GM12878 (cell line): ENCODE measurements at regions not wholly inside any gene's neighbourhood (a gene's known extent, or its start where the extent isn't known, plus 50 kb on each side); places are given as distances from the start of the nearest gene placed in this dataset.

Experiments
- ATAC-seq: fragments of 200-7000 bp; cut with Tn5 transposase; 3 replicates; pipeline ENCODE4 v1.9.1; 2020; ENCODE audit warnings: mild to moderate bottlenecking, moderate library complexity
- BruUV-seq: library from RNA; stranded (reverse); fragments of 400-500 nt; replicated peaks from 2 replicates; lab custom pipeline; 2021; lab: Mats Ljungman, UMichigan
- CTCF ChIA-PET: fragments of 300-600 bp; sonication (Branson Sonifier 250); formaldehyde crosslinking; extraction: SDS; loops from one replicate; lab custom pipeline; 2021; ENCODE audit warnings: inconsistent platforms; lab: Yijun Ruan, JAX
- POLR2A ChIA-PET: fragments of 350-600 bp; formaldehyde crosslinking; extraction: SDS; loops from one replicate; lab custom pipeline; 2021; ENCODE audit warnings: inconsistent platforms; lab: Charles Lee
- RAD21 ChIA-PET: fragments of 300-600 bp; sonication (Branson Sonifier 250); formaldehyde crosslinking; loops from one replicate; lab custom pipeline; 2023; ENCODE audit warnings: antibody characterized with exemption; ENCODE audit not compliant: unreplicated experiment; lab: Charles Lee
- SMC1A ChIA-PET: fragments of 300-600 bp; sonication (Branson Sonifier 250); formaldehyde crosslinking; loops from one replicate; lab custom pipeline; 2023; ENCODE audit not compliant: unreplicated experiment, uncharacterized antibody; lab: Charles Lee
- DNase-seq: peaks from one replicate; pipeline ENCODE4 v3.0.0-alpha.2; 2011; ENCODE audit warnings: low read depth, low spot score
- FAIRE-seq: peaks from 3 replicates; lab custom pipeline; 2011; peaks lifted over from hg19 to GRCh38; lab: Jason Lieb, UNC
- H2AFZ ChIP-seq: 2 replicates; pipeline ENCODE4 v1.6.0; 2011; ENCODE audit warnings: low read depth, low read length, control low read depth; ENCODE audit not compliant: control insufficient read depth
- H3K27ac ChIP-seq: 2 replicates; pipeline ENCODE4 v1.5.1; 2011; ENCODE audit warnings: control low read depth; ENCODE audit not compliant: control insufficient read depth, insufficient read depth
- H3K27me3 ChIP-seq, 2 experiments: replicated peaks in 1 of 2; 2 replicates each; pipeline versions ENCODE4 v1.6.0 to v1.6.1; 2011; ENCODE audit warnings: low read length in 1 of 2; ENCODE audit not compliant: control insufficient read depth in 2 of 2, insufficient read depth in 2 of 2
- H3K36me3 ChIP-seq, 2 experiments: 2 replicates each; pipeline ENCODE4 v1.5.1; 2011; ENCODE audit warnings: low read length in 1 of 2; ENCODE audit not compliant: control insufficient read depth in 2 of 2, insufficient read depth in 2 of 2
- H3K4me1 ChIP-seq: 2 replicates; pipeline ENCODE4 v1.6.1; 2011; ENCODE audit warnings: mild to moderate bottlenecking, low read length, moderate library complexity, mixed read lengths; ENCODE audit not compliant: control insufficient read depth, insufficient read depth
- H3K4me2 ChIP-seq: 2 replicates; pipeline ENCODE4 v1.6.0; 2011; ENCODE audit warnings: control low read depth; ENCODE audit not compliant: control insufficient read depth, insufficient read depth
- H3K4me3 ChIP-seq: fragments of 200-600 bp; sonication (generic); 2 replicates; pipeline ENCODE4 v1.5.1; 2016
- H3K79me2 ChIP-seq: 2 replicates; pipeline ENCODE4 v1.6.0; 2011; ENCODE audit warnings: low read length; ENCODE audit not compliant: control insufficient read depth, insufficient read depth
- H3K9ac ChIP-seq: 2 replicates; pipeline ENCODE4 v1.8.0; 2011; ENCODE audit warnings: low read length, control low read depth, mixed read lengths; ENCODE audit not compliant: control insufficient read depth, insufficient read depth
- H3K9me3 ChIP-seq: replicated peaks from 3 replicates; pipeline ENCODE4 v1.5.1; 2011; ENCODE audit warnings: mild to moderate bottlenecking, low read length; ENCODE audit not compliant: control insufficient read depth, insufficient read depth
- H4K20me1 ChIP-seq: 2 replicates; pipeline ENCODE4 v1.6.0; 2011; ENCODE audit not compliant: control insufficient read depth, insufficient read depth
- ATF2 ChIP-seq: IDR thresholded peaks from 2 replicates; pipeline ENCODE4 v1.6.1; 2012; ENCODE audit warnings: low read length, inconsistent platforms
- ATF3 ChIP-seq: IDR thresholded peaks from 2 replicates; pipeline ENCODE4 v1.6.1; 2011; ENCODE audit warnings: low read depth, mild to moderate bottlenecking, low read length, moderate library complexity, borderline replicate concordance; ENCODE audit errors: extremely low read depth
- BHLHE40 ChIP-seq, 2 experiments: fragments of 450-650 bp in 1 of 2; IDR thresholded peaks; 2 replicates each; pipeline ENCODE4 v1.6.1; 2011 to 2017; ENCODE audit warnings: low read depth in 2 of 2, borderline replicate concordance in 1 of 2, improper control_type of control experiment in 1 of 2, low read length in 1 of 2, mild to moderate bottlenecking in 1 of 2
- IKZF1 ChIP-seq: fragments of 450-650 bp; conservative IDR thresholded peaks from 2 replicates; pipeline ENCODE4 v1.6.1; 2017; ENCODE audit warnings: antibody characterized with exemption, mild to moderate bottlenecking
- JUND ChIP-seq: IDR thresholded peaks from 2 replicates; pipeline ENCODE4 v1.6.1; 2012; ENCODE audit warnings: low read depth, mild to moderate bottlenecking, low read length, improper control_type of control experiment, moderate library complexity
- MEF2B ChIP-seq: fragments of 450-650 bp; IDR thresholded peaks from 2 replicates; pipeline ENCODE4 v1.6.1; 2018; ENCODE audit warnings: mild to moderate bottlenecking, moderate library complexity; ENCODE audit not compliant: partially characterized antibody, poor library complexity, severe bottlenecking
- NFYA ChIP-seq: IDR thresholded peaks from 2 replicates; pipeline ENCODE4 v1.6.1; 2011; ENCODE audit warnings: low read depth, mild to moderate bottlenecking, low read length, improper control_type of control experiment, borderline replicate concordance
- NR2F1 ChIP-seq: fragments of 450-650 bp; conservative IDR thresholded peaks from 2 replicates; pipeline ENCODE4 v1.6.1; 2017; ENCODE audit warnings: mild to moderate bottlenecking
- SRF ChIP-seq, 2 experiments: IDR thresholded peaks; 2 replicates each; pipeline ENCODE4 v1.6.1; 2011; ENCODE audit warnings: low read depth in 2 of 2, low read length in 2 of 2, mild to moderate bottlenecking in 1 of 2, moderate library complexity in 1 of 2
- ZBTB33 ChIP-seq: fragments of 450-650 bp; IDR thresholded peaks from 2 replicates; pipeline ENCODE4 v1.6.1; 2017; ENCODE audit warnings: mild to moderate bottlenecking
- ZNF384 ChIP-seq: IDR thresholded peaks from 2 replicates; pipeline ENCODE4 v1.6.1; 2012; ENCODE audit warnings: low read depth, mild to moderate bottlenecking, low read length, improper control_type of control experiment, borderline replicate concordance
- ZZZ3 ChIP-seq: IDR thresholded peaks from 2 replicates; pipeline ENCODE4 v1.6.1; 2011; ENCODE audit warnings: low read depth; ENCODE audit not compliant: control insufficient read depth, insufficient read length
- WGBS: methylation state at CpG from one replicate; pipeline ENCODE4 v1.1.6; 2016; ENCODE audit warnings: low lambda C conversion rate; ENCODE audit not compliant: insufficient replicate concordance, insufficient coverage; ENCODE audit errors: missing lambda C conversion rate; 5-methylcytosine and 5-hydroxymethylcytosine counted together
- in situ Hi-C: fragments of 300-500 bp; cut with MboI; formaldehyde crosslinking; loops from 9 replicates; pipeline ENCODE4 v1.14.3; 2018; ENCODE audit warnings: mixed read lengths
- intact Hi-C: fragments of 100-400 bp; cut with micrococcal nuclease; formaldehyde crosslinking; loops from one replicate; pipeline ENCODE4 v1.14.2; 2022; ENCODE audit not compliant: unreplicated experiment

- WGBS, result 36% methylated on average over 6 of the region's 6 CpGs
- no peak for ATAC-seq
- SMC1A ChIA-PET, result no interaction called here
- DNase-seq, result no peak
- Histone ChIP-seq H3K79me2 (no peaks in the 10 kb centered on the region), H3K27me3 (no peaks in the 10 kb centered on the region), H2AFZ (no peak overlapping the region), H3K36me3 (no peaks in the 10 kb centered on the region), H3K4me2 (no peak overlapping the region), H4K20me1 (no peaks in the 10 kb centered on the region), H3K4me1 (no peaks in the 10 kb centered on the region), H3K9me3 (no peaks in the 10 kb centered on the region), H3K4me3 (no peak overlapping the region), H3K27ac (no peak overlapping the region), H3K9ac (no peak overlapping the region)
- POLR2A ChIA-PET, result no interaction called here
- RAD21 ChIA-PET, result no interaction called here
- no TSS peak for BruUV-seq
- intact Hi-C loops, result no loop called here
- in situ Hi-C loops, result no loop called here
- FAIRE-seq, result no peak
- TF ChIP-seq ZNF384, result no peak
- CTCF ChIA-PET, result no interaction called here
These were observed 288.6 kb downstream of the MYCN start for GRCh38 chr2:16228951-16229350.

- Histone ChIP-seq H3K27me3 (no peaks in the 10 kb centered on the region), H3K9me3 (no peaks in the 10 kb centered on the region), H3K4me3 (no peak overlapping the region), H3K4me2 (no peak overlapping the region), H3K9ac (no peak overlapping the region), H4K20me1 (no peaks in the 10 kb centered on the region), H3K36me3 (no peaks in the 10 kb centered on the region), H3K27ac (no peak overlapping the region)
- ATAC-seq (no peak), FAIRE-seq (no peak), DNase-seq (no peak)
- intact Hi-C loops, result no loop called here
- in situ Hi-C loops, result no loop called here
- BruUV-seq, result no TSS peak
- ChIA-PET CTCF (no interaction called here), POLR2A (no interaction called here), RAD21 (no interaction called here), SMC1A (no interaction called here)
- TF ChIP-seq ZZZ3, result no peak
- TF ChIP-seq NR2F1, result no peak
- no peak for TF ChIP-seq ATF3
- TF ChIP-seq IKZF1, result no peak
- no peak for TF ChIP-seq ATF2
- no peak for TF ChIP-seq ZBTB33
- no peak for TF ChIP-seq SRF (IDR thresholded peaks at IDR 0.05; ENCODE audit: low read depth in 2 of 2, low read length in 2 of 2)
- TF ChIP-seq MEF2B, result no peak
- TF ChIP-seq BHLHE40 (IDR thresholded peaks at IDR 0.05; ENCODE audit: borderline replicate concordance in 1 of 2, low read depth in 2 of 2, low read length in 1 of 2), result no peak
- TF ChIP-seq NFYA, result no peak
- no peak for TF ChIP-seq JUND
- TF ChIP-seq, all 136 proteins: peak for 0
- Histone ChIP-seq H3K79me2 (no peaks in the 10 kb centered on the region), H3K4me1 (no peaks in the 10 kb centered on the region), H2AFZ (no peak overlapping the region)
- WGBS, result 11% methylated on average over 7 of the region's 7 CpGs
These were observed 288.1 kb downstream of the MYCN start for GRCh38 chr2:16228471-16228870.
